IgD-negative memory B cell (primary cell): ENCODE measurements at regions not wholly inside any gene's neighbourhood (a gene's known extent, or its start where the extent isn't known, plus 50 kb on each side); places are given as distances from the start of the nearest gene placed in this dataset.
A peak's percentile ranks its signal among the peaks of the same experiment; 100 is the strongest.

Experiments used
- H3K27ac Mint-ChIP-seq, 3 donors: one replicate each; pipeline ENCODE4 v1.8.0; 2020 to 2022; ENCODE audit warnings: mild to moderate bottlenecking in 3 of 3, mixed read lengths in 3 of 3, moderate library complexity in 1 of 3
- H3K27me3 Mint-ChIP-seq: one replicate; pipeline ENCODE4 v1.8.0; 2021; ENCODE audit warnings: mixed read lengths
- H3K36me3 Mint-ChIP-seq: one replicate; pipeline ENCODE4 v1.8.0; 2020; ENCODE audit warnings: mild to moderate bottlenecking, mixed read lengths
- H3K4me1 Mint-ChIP-seq, 3 donors: one replicate each; pipeline ENCODE4 v1.8.0; 2020 to 2022; ENCODE audit warnings: mixed read lengths in 3 of 3, mild to moderate bottlenecking in 1 of 3
- H3K4me3 Mint-ChIP-seq, 4 donors: one replicate each; pipeline ENCODE4 v1.8.0; 2020 to 2022; ENCODE audit warnings: mild to moderate bottlenecking in 4 of 4, mixed read lengths in 4 of 4, moderate library complexity in 3 of 4
- H3K9me3 Mint-ChIP-seq, 3 donors: one replicate each; pipeline ENCODE4 v1.8.0; 2020 to 2021; ENCODE audit warnings: mixed read lengths in 3 of 3, mild to moderate bottlenecking in 1 of 3

- H3K27ac Mint-ChIP-seq: no peak overlapping the region
- no peak overlapping the region for H3K4me3 Mint-ChIP-seq
- no peaks in the 10 kb centered on the region for H3K36me3 Mint-ChIP-seq
- H3K4me1 Mint-ChIP-seq: peaks cover 0 to 5% (median 0%) of the 10 kb centered on the region in 3 donors
- H3K9me3 Mint-ChIP-seq: no peaks in the 10 kb centered on the region
- no peaks in the 10 kb centered on the region for H3K27me3 Mint-ChIP-seq
Measured at GRCh38 chr6:139588076-139588639, 213.7 kb upstream of the CITED2 start.

GRCh38 chr6:139587469-139587868 lies 213.0 kb upstream of the CITED2 start:
- H3K4me3 Mint-ChIP-seq: no peak overlapping the region
- H3K4me1 Mint-ChIP-seq: peaks cover 0 to 5% (median 0%) of the 10 kb centered on the region in 3 donors
- H3K9me3 Mint-ChIP-seq: no peaks in the 10 kb centered on the region
- peaks cover 2% of the 10 kb centered on the region for H3K36me3 Mint-ChIP-seq
- no peaks in the 10 kb centered on the region for H3K27me3 Mint-ChIP-seq
- H3K27ac Mint-ChIP-seq: no peak overlapping the region

- Mint-ChIP-seq H3K4me3 (no peak overlapping the region), H3K9me3 (no peaks in the 10 kb centered on the region), H3K36me3 (peaks cover 3% of the 10 kb centered on the region), H3K27ac (no peak overlapping the region), H3K4me1 (peaks cover 0 to 5% (median 0%) of the 10 kb centered on the region in 3 donors), H3K27me3 (no peaks in the 10 kb centered on the region)
Measured at GRCh38 chr6:139586273-139586672, 211.8 kb upstream of the CITED2 start.

GRCh38 chr6:139584599-139584998 lies 210.2 kb upstream of the CITED2 start:
- Mint-ChIP-seq H3K4me1 (peaks cover 0 to 2% (median under 1%) of the 10 kb centered on the region in 3 donors), H3K27me3 (no peaks in the 10 kb centered on the region), H3K27ac (peak overlapping the region in 1 of 3 donors; percentile 18), H3K9me3 (no peaks in the 10 kb centered on the region), H3K4me3 (no peak overlapping the region), H3K36me3 (peaks cover 7% of the 10 kb centered on the region)

- peaks cover 8% of the 10 kb centered on the region for H3K36me3 Mint-ChIP-seq
- peaks cover 0 to 2% (median 0%) of the 10 kb centered on the region in 3 donors for H3K4me1 Mint-ChIP-seq
- H3K4me3 Mint-ChIP-seq: no peak overlapping the region
- H3K27ac Mint-ChIP-seq: no peak overlapping the region
- H3K27me3 Mint-ChIP-seq: no peaks in the 10 kb centered on the region
- H3K9me3 Mint-ChIP-seq: no peaks in the 10 kb centered on the region
Measured at GRCh38 chr6:139583420-139583819, 209.0 kb upstream of the CITED2 start.

- Mint-ChIP-seq H3K4me3 (no peak overlapping the region), H3K27ac (no peak overlapping the region), H3K9me3 (no peaks in the 10 kb centered on the region), H3K4me1 (peaks cover 0 to 2% (median 0%) of the 10 kb centered on the region in 3 donors), H3K36me3 (peaks cover 8% of the 10 kb centered on the region), H3K27me3 (no peaks in the 10 kb centered on the region)
Measured at GRCh38 chr6:139582956-139583355, 208.5 kb upstream of the CITED2 start.

GRCh38 chr6:139581485-139581865 lies 207.0 kb upstream of the CITED2 start:
- Mint-ChIP-seq H3K27me3 (no peaks in the 10 kb centered on the region), H3K36me3 (peaks cover 8% of the 10 kb centered on the region), H3K4me1 (peaks cover 0 to 2% (median 0%) of the 10 kb centered on the region in 3 donors), H3K9me3 (no peaks in the 10 kb centered on the region), H3K27ac (no peak overlapping the region), H3K4me3 (no peak overlapping the region)

GRCh38 chr6:139580592-139581484 lies 206.4 kb upstream of the CITED2 start:
- Mint-ChIP-seq H3K36me3 (peaks cover 8% of the 10 kb centered on the region), H3K27ac (no peak overlapping the region), H3K9me3 (no peaks in the 10 kb centered on the region), H3K4me1 (peaks cover 0 to 2% (median 0%) of the 10 kb centered on the region in 3 donors), H3K4me3 (peak overlapping the region in 1 of 4 donors; percentile 38), H3K27me3 (no peaks in the 10 kb centered on the region)

GRCh38 chr6:139577763-139578604 lies 203.5 kb upstream of the CITED2 start:
- no peak overlapping the region for H3K4me3 Mint-ChIP-seq
- H3K27ac Mint-ChIP-seq: no peak overlapping the region
- H3K9me3 Mint-ChIP-seq: peaks cover 0 to 4% (median 1%) of the 10 kb centered on the region in 3 donors
- H3K27me3 Mint-ChIP-seq: no peaks in the 10 kb centered on the region
- peaks cover 0 to 2% (median 0%) of the 10 kb centered on the region in 3 donors for H3K4me1 Mint-ChIP-seq
- H3K36me3 Mint-ChIP-seq: peaks cover 9% of the 10 kb centered on the region

GRCh38 chr6:139577124-139577762 lies 202.8 kb upstream of the CITED2 start:
- peaks cover 0 to 4% (median 1%) of the 10 kb centered on the region in 3 donors for H3K9me3 Mint-ChIP-seq
- no peaks in the 10 kb centered on the region for H3K27me3 Mint-ChIP-seq
- H3K36me3 Mint-ChIP-seq: peaks cover 6% of the 10 kb centered on the region
- peaks cover 0 to 2% (median 0%) of the 10 kb centered on the region in 3 donors for H3K4me1 Mint-ChIP-seq
- no peak overlapping the region for H3K27ac Mint-ChIP-seq
- H3K4me3 Mint-ChIP-seq: no peak overlapping the region

- Mint-ChIP-seq H3K36me3 (peaks cover 1% of the 10 kb centered on the region), H3K4me3 (no peak overlapping the region), H3K27ac (no peak overlapping the region)
Measured at GRCh38 chr6:139572001-139572400, 197.6 kb upstream of the CITED2 start.

GRCh38 chr6:139570166-139570565 lies 195.7 kb upstream of the CITED2 start:
- H3K27me3 Mint-ChIP-seq: no peaks in the 10 kb centered on the region
- H3K36me3 Mint-ChIP-seq: peaks cover 1% of the 10 kb centered on the region
- no peak overlapping the region for H3K27ac Mint-ChIP-seq
- peaks cover 0 to 4% (median 1%) of the 10 kb centered on the region in 3 donors for H3K9me3 Mint-ChIP-seq
- no peaks in the 10 kb centered on the region for H3K4me1 Mint-ChIP-seq
- no peak overlapping the region for H3K4me3 Mint-ChIP-seq

More at GRCh38 chr6:139572001-139572400, 197.6 kb upstream of the CITED2 start:
- Mint-ChIP-seq H3K27me3 (no peaks in the 10 kb centered on the region), H3K9me3 (peaks cover 0 to 4% (median 1%) of the 10 kb centered on the region in 3 donors), H3K4me1 (no peaks in the 10 kb centered on the region)

- Mint-ChIP-seq H3K27ac (peak overlapping the region in 1 of 3 donors; percentile 71), H3K9me3 (peaks cover 0 to 4% (median 1%) of the 10 kb centered on the region in 3 donors), H3K4me3 (no peak overlapping the region), H3K4me1 (no peaks in the 10 kb centered on the region), H3K27me3 (no peaks in the 10 kb centered on the region), H3K36me3 (peaks cover 1% of the 10 kb centered on the region)
Measured at GRCh38 chr6:139569566-139569965, 195.1 kb upstream of the CITED2 start.

GRCh38 chr6:139568956-139569538 lies 194.6 kb upstream of the CITED2 start:
- Mint-ChIP-seq H3K27me3 (no peaks in the 10 kb centered on the region), H3K27ac (peak overlapping the region in 1 of 3 donors; percentile 71), H3K9me3 (peaks cover 0 to 1% (median 0%) of the 10 kb centered on the region in 3 donors), H3K36me3 (peaks cover 1% of the 10 kb centered on the region), H3K4me1 (no peaks in the 10 kb centered on the region), H3K4me3 (no peak overlapping the region)
